SJSA1 (cell line): ENCODE measurements at regions not wholly inside any gene's neighbourhood (a gene's known extent, or its start where the extent isn't known, plus 50 kb on each side); places are given as distances from the start of the nearest gene placed in this dataset.

Source experiments
- DNase-seq, 2 experiments: peaks; one replicate each; pipeline ENCODE4 v3.0.0-alpha.2; 2015 to 2020; ENCODE audit warnings: low spot score in 2 of 2, low read depth in 1 of 2
- H3K27ac ChIP-seq: fragments of 250-450 bp; sonication (Bioruptor Pico); 2 replicates; pipeline ENCODE4 v1.5.1; 2020; ENCODE audit warnings: mild to moderate bottlenecking, moderate library complexity
- H3K27me3 ChIP-seq: fragments of 250-450 bp; sonication (Bioruptor Pico); replicated peaks from 2 replicates; pipeline ENCODE4 v1.5.1; 2020; ENCODE audit warnings: mild to moderate bottlenecking, moderate library complexity
- H3K36me3 ChIP-seq: fragments of 250-450 bp; sonication (Bioruptor Pico); 2 replicates; pipeline ENCODE4 v1.5.1; 2020; ENCODE audit warnings: mild to moderate bottlenecking
- H3K4me1 ChIP-seq: fragments of 250-450 bp; sonication (Bioruptor Pico); replicated peaks from 2 replicates; pipeline ENCODE4 v1.6.1; 2021; ENCODE audit warnings: mild to moderate bottlenecking
- H3K4me3 ChIP-seq: fragments of 250-450 bp; sonication (Bioruptor Pico); 2 replicates; pipeline ENCODE4 v1.5.1; 2020; ENCODE audit warnings: mild to moderate bottlenecking
- H3K9me3 ChIP-seq: fragments of 250-450 bp; sonication (Bioruptor Pico); replicated peaks from 2 replicates; pipeline ENCODE4 v1.5.1; 2020; ENCODE audit warnings: mild to moderate bottlenecking

DNA sequence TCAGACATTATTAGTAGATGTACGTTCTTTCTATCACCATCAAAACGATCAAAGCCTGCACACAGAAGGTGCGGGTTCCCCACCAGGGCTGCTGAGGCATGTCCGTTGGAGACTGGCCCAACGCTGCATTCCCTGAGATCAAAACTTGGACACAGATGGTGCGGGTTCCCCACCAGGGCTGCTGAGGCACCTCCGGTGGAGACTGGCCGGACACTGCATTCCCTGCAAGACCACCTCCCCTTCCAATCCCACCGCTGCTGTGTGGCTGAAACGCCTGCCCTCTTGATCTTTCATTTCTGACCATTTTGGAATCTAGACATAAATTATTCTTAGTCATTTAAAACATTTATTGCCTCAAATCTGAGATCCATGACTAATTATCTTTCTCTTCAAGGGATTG, 254.2 kb upstream of the SALL3 start:
- Histone ChIP-seq H3K9me3 (peaks cover 7% of the 10 kb centered on the region), H3K4me3 (no peak overlapping the region)
- peak in 1 of 2 experiments; percentile 22 for DNase-seq

DNA sequence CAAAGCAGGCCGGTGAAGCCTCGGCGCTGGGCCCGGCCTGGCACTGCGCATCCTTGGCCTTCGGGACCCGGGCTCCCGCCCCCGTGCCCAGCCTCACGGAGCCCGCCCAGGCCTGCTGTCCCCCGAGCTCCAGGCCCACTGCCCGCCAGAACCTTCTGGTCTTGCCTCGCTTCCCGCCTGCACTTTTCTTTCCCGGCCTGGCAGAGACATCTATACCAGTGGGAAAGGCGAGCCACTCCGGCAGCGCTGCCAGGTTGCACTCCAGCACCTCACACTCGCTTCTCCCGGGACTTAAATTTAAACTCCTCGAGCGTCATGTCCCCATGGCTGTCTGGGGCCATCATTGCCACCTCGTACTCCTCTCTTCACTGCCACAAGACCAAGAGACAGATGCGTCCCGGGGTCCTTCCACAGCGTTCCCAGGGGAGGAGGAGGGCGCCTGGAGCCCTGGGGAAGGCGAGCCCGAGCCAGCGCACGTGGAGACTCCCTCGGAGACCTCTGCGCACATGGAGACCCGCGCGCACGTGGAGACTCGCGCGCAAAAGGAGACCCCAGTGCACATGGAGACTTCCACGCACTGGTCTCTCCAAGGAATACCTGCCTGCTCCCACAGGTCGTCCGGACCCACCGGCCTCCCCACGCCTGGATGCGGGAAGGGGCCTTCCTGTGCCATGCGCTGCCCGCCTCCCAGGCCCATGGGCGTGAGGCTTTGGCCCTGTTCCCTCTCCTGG, 253.1 kb upstream of the SALL3 start:
- H3K9me3 ChIP-seq = peaks cover 7% of the 10 kb centered on the region
- no peaks in the 10 kb centered on the region for H3K4me1 ChIP-seq
- no peak overlapping the region for H3K27ac ChIP-seq

More for the DNA sequence above, 254.2 kb upstream of the SALL3 start:
- Histone ChIP-seq H3K36me3 (no peaks in the 10 kb centered on the region), H3K4me1 (no peaks in the 10 kb centered on the region), H3K27ac (no peak overlapping the region), H3K27me3 (no peaks in the 10 kb centered on the region)

DNA sequence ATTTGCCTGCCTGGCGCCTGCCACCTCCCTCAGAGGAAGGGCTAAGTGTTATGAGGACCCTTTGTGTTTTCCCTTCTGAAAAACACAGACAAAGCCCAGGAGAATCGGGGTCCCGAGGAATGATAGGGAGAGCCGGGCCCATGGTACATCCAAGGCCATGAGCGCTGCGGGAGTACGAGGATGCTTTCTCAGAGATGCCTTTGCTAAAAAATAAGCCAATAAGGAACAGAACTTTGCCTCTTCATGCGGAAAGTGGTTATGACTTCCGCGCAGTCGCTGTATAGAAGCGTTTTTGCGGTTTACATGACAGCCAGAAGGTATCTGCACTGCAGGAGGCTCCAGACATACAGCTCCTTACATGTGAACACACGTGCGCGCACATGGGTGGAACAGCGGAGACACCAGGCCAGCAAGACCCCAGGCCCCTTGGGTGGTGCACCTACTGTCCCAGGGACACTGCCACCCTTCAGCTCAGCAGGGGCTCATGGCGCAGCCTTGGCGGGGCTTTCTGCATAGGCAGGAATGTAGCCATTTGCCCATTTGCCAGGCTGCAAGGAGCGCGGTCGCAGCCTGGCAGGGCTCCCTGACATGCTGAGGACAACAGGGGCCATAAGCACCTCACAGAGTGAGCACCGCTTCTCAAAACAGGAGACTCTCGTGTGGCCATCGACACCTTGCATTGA, 252.4 kb upstream of the SALL3 start:
- Histone ChIP-seq H3K27ac (no peak overlapping the region), H3K4me1 (no peaks in the 10 kb centered on the region), H3K36me3 (no peaks in the 10 kb centered on the region), H3K27me3 (no peaks in the 10 kb centered on the region), H3K9me3 (peaks cover 7% of the 10 kb centered on the region), H3K4me3 (no peak overlapping the region)
- peak in 1 of 2 experiments; percentile 35 for DNase-seq

More for the DNA sequence above, 253.1 kb upstream of the SALL3 start:
- DNase-seq = peak in 1 of 2 experiments; percentile 28
- Histone ChIP-seq H3K4me3 (no peak overlapping the region), H3K36me3 (no peaks in the 10 kb centered on the region), H3K27me3 (no peaks in the 10 kb centered on the region)

DNA sequence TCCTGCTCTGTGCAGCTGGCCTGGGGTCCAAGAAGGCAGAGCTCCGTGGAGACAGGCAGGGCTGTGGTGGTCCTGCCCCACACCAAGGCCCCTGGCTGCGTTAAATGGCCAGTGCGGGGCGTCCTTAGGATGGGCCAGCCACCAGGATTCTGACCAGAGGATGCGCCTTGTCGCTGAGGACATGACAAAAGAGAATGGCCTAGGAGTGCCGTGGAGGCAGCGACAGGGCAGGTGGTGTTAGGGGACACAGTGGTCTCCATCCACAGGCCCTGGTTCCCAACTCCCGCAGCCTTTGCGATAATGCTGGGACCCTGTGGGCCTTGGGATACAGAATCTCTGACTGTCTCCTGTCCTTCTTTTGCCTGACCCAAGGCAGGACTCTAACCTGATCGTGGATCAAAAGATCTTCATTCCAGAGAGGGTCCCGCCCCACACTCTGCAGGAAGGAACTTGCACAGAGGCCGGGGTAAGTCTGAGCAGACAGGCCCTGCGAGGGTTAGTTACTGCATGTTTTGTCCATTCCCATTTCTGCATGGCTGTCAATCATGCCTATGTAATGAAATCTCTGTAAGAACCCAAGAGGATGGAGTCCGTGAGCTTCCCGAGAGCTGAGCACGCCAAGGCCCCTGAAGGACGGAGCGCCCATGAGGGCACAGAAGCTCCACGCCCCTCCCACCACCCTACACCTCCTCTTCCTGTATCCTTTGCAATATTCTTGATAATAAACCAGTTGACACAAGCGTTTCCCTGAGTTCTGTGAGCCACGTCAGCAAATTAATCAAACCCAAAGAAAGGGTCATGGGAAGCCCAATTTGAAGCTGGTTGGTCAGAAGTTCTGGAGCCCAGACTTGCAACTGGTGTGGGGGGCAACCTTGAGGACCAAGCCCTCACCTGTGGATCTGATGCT, 251.5 kb upstream of the SALL3 start:
- H3K36me3 ChIP-seq = no peaks in the 10 kb centered on the region
- no peaks in the 10 kb centered on the region for H3K4me1 ChIP-seq
- peaks cover 11% of the 10 kb centered on the region for H3K9me3 ChIP-seq
- no peak overlapping the region for H3K27ac ChIP-seq
- DNase-seq = peak in 1 of 2 experiments; percentile 22
- H3K4me3 ChIP-seq = no peak overlapping the region
- no peaks in the 10 kb centered on the region for H3K27me3 ChIP-seq

DNA sequence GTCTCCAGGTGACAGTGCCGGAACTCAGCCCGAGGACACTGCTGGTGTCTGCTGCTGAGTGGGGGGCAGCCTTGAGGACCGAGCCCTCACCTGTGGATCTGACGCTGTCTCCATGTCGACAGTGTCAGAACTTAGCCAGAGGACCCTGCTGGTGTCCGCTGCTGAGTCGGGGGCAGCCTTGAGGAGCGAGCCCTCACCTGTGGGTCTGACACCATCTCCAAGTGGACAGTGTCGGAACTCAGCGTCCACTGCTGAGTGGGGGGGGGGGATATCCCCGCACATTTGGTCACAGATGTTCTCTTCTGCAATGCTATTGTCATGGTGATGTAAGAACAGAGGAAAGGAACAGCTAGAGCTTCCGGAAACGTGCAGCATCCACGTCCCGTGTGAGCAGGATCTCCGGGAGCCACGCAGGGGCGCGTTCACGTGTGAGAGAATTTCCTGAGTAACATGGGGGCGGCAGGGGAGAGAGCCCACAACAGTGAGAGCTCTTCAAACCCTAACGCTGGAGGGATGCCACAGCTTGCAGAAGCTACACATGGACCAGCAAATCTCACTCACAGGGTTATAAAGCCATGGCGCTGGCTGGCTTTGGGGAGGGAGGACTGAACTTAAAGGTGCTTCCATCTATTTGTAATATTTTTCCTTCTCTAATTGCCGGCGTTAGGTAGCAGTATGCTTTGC, 250.7 kb upstream of the SALL3 start:
- Histone ChIP-seq H3K36me3 (no peaks in the 10 kb centered on the region), H3K4me3 (no peak overlapping the region), H3K4me1 (no peaks in the 10 kb centered on the region), H3K27me3 (no peaks in the 10 kb centered on the region), H3K9me3 (peaks cover 13% of the 10 kb centered on the region), H3K27ac (no peak overlapping the region)
- peak in 1 of 2 experiments; percentile 24 for DNase-seq

DNA sequence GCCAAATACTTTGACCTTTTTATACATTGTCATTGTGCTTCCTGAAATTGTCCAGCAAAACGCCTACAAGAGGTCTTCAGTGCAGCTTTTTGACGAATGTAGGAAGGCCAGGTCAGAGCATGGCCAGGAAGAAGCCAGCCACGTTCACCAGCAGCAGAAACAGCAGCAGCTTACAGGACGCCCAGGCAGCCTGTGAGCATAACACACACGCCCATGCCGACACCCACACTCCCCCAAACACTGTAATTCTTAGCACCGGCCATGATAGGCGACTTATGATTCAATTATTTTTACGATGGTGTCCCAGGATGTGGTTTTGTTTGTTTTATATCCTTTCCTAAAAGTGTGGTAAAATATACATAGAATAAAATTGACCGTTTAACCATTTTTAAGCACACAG, 249.1 kb upstream of the SALL3 start:
- no peak for DNase-seq
- Histone ChIP-seq H3K9me3 (peaks cover 13% of the 10 kb centered on the region), H3K27ac (no peak overlapping the region), H3K4me3 (no peak overlapping the region), H3K4me1 (no peaks in the 10 kb centered on the region), H3K36me3 (no peaks in the 10 kb centered on the region), H3K27me3 (no peaks in the 10 kb centered on the region)

DNA sequence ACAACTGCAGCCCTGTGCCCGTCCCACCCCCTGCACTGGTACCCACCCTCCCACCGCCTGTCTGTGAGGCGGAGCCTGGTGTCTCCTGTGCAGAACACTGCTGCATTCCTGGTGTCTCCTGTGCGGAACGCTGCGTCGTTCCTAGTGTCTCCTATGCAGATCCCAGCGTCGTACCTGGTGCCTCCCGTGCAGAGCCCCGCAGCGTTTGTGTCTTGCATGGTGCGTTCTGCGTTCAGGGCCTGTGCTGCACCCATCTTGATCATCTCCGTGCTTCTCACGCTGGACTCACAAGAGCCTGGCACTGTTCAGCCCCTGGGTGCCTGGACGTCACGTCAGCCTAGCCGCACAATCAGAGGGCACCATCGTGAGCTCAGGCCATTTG, 248.6 kb upstream of the SALL3 start:
- DNase-seq = peak in 1 of 2 experiments; percentile 34
- H3K4me1 ChIP-seq = no peaks in the 10 kb centered on the region
- no peak overlapping the region for H3K4me3 ChIP-seq
- no peaks in the 10 kb centered on the region for H3K27me3 ChIP-seq
- no peaks in the 10 kb centered on the region for H3K36me3 ChIP-seq
- peaks cover 13% of the 10 kb centered on the region for H3K9me3 ChIP-seq
- H3K27ac ChIP-seq = no peak overlapping the region

DNA sequence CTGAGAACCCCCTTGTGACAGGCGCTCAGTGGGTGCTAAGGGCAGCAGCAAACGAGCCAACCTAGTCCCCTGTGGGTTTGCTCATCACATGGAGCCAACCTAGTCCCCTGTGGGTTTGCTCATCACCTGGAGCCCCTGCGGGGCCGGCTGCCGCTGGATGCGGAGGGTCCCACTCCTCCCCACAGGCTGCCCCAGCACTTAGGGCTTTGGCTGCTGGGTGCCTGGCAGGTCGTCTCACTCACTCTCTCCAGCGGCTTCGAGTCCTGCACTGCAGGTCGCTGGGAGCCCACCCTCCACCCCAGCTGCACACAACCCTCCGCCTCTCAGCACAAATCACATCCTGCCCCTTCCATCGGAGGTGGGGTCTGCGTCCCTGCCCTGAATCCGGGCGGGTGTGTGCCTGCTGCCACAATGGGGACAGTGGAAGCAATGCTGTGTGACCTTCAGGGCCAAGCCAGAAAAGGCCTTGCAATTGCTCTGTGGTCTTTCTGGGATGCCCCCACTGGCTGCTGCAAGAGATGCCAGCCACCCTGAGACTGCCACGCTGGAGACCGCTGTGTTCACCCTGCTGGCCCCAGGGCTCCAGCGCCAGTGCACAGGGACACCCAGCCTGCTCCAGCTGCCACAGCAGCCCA, 248.1 kb upstream of the SALL3 start:
- Histone ChIP-seq H3K9me3 (peaks cover 11% of the 10 kb centered on the region), H3K36me3 (no peaks in the 10 kb centered on the region)

DNA sequence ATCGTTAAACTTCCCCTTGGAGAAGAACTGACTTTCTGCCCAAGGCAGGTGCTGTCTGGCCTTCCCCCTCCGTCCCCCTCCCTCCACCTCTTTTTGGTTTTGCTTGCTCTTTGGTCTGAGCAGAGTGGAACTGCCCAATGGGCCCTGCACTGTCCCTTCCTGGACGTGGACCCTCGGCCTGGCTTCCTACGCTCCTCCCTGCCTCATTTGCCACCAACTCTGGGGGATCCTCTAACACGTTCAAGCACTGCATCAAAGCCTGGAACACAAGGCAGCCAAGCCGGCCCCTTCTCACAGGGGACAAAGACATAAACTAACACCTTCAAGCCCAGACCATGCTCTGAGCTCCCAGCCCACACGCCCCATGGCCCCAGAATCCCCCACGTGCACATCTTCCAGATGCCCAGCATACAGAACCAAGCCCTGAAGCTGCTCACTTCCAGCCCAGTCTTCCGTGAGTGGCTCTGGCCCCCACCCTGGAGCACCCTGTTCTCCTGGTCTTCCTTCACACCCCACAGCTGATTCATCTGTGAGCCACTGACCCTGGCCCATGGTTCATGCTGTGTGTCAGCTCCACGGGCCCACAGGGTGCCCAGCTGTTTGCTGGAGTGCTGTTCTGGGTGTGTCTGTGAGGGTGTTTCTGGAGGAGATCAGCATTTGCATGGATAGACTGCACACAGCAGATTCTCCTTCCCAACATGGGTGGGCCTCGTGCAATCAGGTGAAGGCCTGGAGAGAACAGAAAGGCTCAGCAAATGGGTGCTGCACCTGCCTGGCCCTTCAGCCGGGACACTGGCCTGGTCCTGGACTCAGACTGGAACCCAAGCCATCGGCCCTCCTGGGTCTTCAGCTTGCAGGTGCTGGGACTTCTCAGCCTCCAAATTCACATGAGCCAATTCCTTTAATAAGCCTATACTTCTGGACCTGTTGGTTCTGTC, 247.1 kb upstream of the SALL3 start:
- H3K4me3 ChIP-seq = no peak overlapping the region
- H3K27me3 ChIP-seq = no peaks in the 10 kb centered on the region
- H3K4me1 ChIP-seq = no peaks in the 10 kb centered on the region
- H3K27ac ChIP-seq = no peak overlapping the region
- DNase-seq = peak in 1 of 2 experiments; percentile 30
- H3K36me3 ChIP-seq = no peaks in the 10 kb centered on the region
- peaks cover 8% of the 10 kb centered on the region for H3K9me3 ChIP-seq

More for the DNA sequence above, 248.1 kb upstream of the SALL3 start:
- H3K27ac ChIP-seq = no peak overlapping the region
- H3K27me3 ChIP-seq = no peaks in the 10 kb centered on the region
- peak in 1 of 2 experiments; percentile 22 for DNase-seq
- no peaks in the 10 kb centered on the region for H3K4me1 ChIP-seq
- no peak overlapping the region for H3K4me3 ChIP-seq

DNA sequence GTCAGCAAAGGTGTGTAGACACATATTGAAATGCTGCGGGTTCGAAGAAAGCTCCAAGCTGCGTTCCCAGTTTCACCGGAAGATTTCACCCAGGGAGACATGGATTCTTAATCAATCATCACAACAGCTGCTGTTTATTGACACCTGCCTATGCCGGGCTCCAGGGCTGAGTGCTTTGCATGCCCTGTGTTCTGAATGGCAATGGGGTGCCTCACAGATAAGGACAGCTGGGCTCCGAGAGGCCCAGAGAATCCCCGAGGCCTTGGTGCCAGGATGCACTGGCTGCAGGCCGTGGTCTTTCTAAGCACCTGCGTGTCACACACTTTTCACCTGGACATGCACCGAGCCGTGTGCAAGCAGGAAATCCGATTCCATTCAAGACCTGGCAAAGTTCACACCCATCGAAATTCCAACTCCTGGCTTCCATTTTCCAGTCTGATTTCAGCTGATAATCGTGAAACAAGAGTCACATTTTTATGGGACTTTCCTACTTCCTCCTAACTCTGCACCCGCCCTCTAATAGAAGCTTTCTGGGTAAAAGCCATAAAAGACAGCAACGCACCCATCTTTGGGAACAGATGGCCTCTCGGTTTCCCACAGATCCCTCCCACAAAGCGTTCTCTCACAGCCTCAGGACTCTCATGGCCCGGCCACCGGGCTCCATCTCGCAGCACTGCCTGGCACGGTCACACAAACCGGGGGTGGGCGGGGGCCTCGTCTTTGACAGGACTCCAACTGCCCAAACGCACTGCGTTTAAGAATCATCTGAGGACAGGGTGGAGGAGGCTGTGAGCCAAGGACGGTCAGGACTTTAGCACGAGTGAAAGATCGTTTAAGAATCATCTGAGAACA, 245.6 kb upstream of the SALL3 start:
- no peak overlapping the region for H3K27ac ChIP-seq
- no peaks in the 10 kb centered on the region for H3K4me1 ChIP-seq
- H3K9me3 ChIP-seq = peaks cover 8% of the 10 kb centered on the region; the same call in 1 of the 2 replicates
- no peaks in the 10 kb centered on the region for H3K27me3 ChIP-seq
- DNase-seq = peak in 1 of 2 experiments; percentile 22
- no peaks in the 10 kb centered on the region for H3K36me3 ChIP-seq
- H3K4me3 ChIP-seq = no peak overlapping the region

DNA sequence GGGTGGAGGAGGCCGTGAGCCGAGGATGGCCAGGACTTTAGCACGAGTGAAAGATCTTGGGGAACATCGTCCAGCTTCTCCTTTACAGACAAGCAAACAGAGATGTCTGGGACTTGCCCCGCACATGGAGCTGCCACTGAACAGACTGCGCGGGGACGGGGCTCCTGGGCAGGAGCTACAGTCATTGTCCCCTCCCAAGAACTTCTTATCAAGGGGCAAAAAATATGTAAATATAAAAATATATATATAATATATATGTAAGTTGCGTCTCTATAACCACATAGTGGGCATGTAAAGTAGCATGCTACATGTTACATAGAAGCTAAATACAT, 245.0 kb upstream of the SALL3 start:
- Histone ChIP-seq H3K4me1 (no peaks in the 10 kb centered on the region), H3K27ac (no peak overlapping the region), H3K9me3 (peaks cover 8% of the 10 kb centered on the region; the same call in 1 of the 2 replicates), H3K36me3 (no peaks in the 10 kb centered on the region), H3K4me3 (no peak overlapping the region), H3K27me3 (no peaks in the 10 kb centered on the region)
- peak in 1 of 2 experiments; percentile 9 for DNase-seq
